ENCODE measurements at regions not wholly inside any gene's neighbourhood (a gene's known extent, or its start where the extent isn't known, plus 50 kb on each side); places are given as distances from the start of the nearest gene placed in this dataset.

- no peak overlapping the region for H4K91ac ChIP-seq (replicated peaks; ENCODE audit: insufficient read length, low read length)
- no peak overlapping the region for H4K5ac ChIP-seq (ENCODE audit: insufficient read length, low read depth, low read length)
- H3K4me3 ChIP-seq (ENCODE audit: extremely low read depth in 1 of 4, insufficient read depth in 2 of 4, low read depth in 3 of 4, low read length in 4 of 4): no peak overlapping the region
- no peak overlapping the region for H2AK5ac ChIP-seq (ENCODE audit: low read depth, low read length)
- H3K14ac ChIP-seq (ENCODE audit: insufficient read length): no peak overlapping the region
- H3K27me3 ChIP-seq (replicated peaks in 1 of 4; ENCODE audit: control insufficient read depth in 3 of 4, extremely low read depth in 1 of 4, insufficient read depth in 3 of 4, low read length in 3 of 4): no peaks in the 10 kb centered on the region
- H3K27ac ChIP-seq (ENCODE audit: low read depth, low read length): no peak overlapping the region
- H3K18ac ChIP-seq (ENCODE audit: extremely low read depth, low read length): no peak overlapping the region
- no peak overlapping the region for H2AFZ ChIP-seq (ENCODE audit: low read length)
- H3K4me2 ChIP-seq (ENCODE audit: insufficient read depth in 1 of 2, low read depth in 2 of 2, low read length in 2 of 2): no peak overlapping the region
- H3K23ac ChIP-seq (ENCODE audit: insufficient read length): no peak overlapping the region
- POLR2A ChIA-PET (ENCODE audit: partially characterized antibody): interaction anchor here (0.7 kb wide), 1 partner anchor 922 kb away, joined by 3 read pairs; no protein-coding TSS in a partner anchor
- H3K9me3 ChIP-seq (ENCODE audit: insufficient read depth in 2 of 2, low read depth in 1 of 2, low read length in 1 of 2): no peaks in the 10 kb centered on the region; a peak in 1 of 4 replicates
- H3K36me3 ChIP-seq (ENCODE audit: control insufficient read depth in 2 of 4, insufficient read depth in 4 of 4, low read length in 3 of 4): no peaks in the 10 kb centered on the region
- H2BK20ac ChIP-seq (ENCODE audit: low read length): no peak overlapping the region
- DNase-seq (ENCODE audit: low read depth in 1 of 2, low spot score in 2 of 2) (no peak), FAIRE-seq (no peak)
- no peaks in the 10 kb centered on the region for H3K79me2 ChIP-seq (ENCODE audit: control insufficient read depth in 1 of 2, insufficient read depth in 2 of 2, low read length in 2 of 2)
- H2BK15ac ChIP-seq (ENCODE audit: low read length): no peak overlapping the region
- no peaks in the 10 kb centered on the region for H3K23me2 ChIP-seq (ENCODE audit: low read depth, low read length)
- no peaks in the 10 kb centered on the region for H3K79me1 ChIP-seq (ENCODE audit: low read depth, low read length)
- 83% methylated on average over 7 of the region's 7 CpGs; no CpG with 5 or more reads in 1 of the 2 experiments for WGBS, 2 experiments (ENCODE audit: extremely low coverage in 1 of 2, insufficient coverage in 1 of 2, insufficient read length in 1 of 2, insufficient replicate concordance in 2 of 2, low coverage in 1 of 2, low lambda C conversion rate in 2 of 2, missing lambda C conversion rate in 1 of 2)
- no peak overlapping the region for H3K9ac ChIP-seq (replicated peaks in 1 of 4; ENCODE audit: extremely low read depth in 1 of 4, low read depth in 3 of 4, low read length in 3 of 4)
- CTCF ChIA-PET (ENCODE audit: partially characterized antibody): no interaction called here
- TF ChIP-seq SRF (IDR thresholded peaks at IDR 0.05; ENCODE audit: low read depth, low read length) (no peak), EP300 (IDR thresholded peaks at IDR 0.05; ENCODE audit: borderline replicate concordance in 1 of 2, low read depth in 2 of 2, low read length in 2 of 2) (no peak), HDAC2 (IDR thresholded peaks at IDR 0.05; ENCODE audit: borderline replicate concordance in 1 of 2, low read depth in 2 of 2, low read length in 2 of 2) (no peak), BACH1 (IDR thresholded peaks at IDR 0.05; ENCODE audit: low read length) (no peak), SAP30 (IDR thresholded peaks at IDR 0.05; ENCODE audit: insufficient read depth, insufficient replicate concordance, low read length) (no peak), JUN (IDR thresholded peaks at IDR 0.05; ENCODE audit: low read depth, low read length) (no peak), CBX5 (IDR thresholded peaks at IDR 0.05; ENCODE audit: low read depth, low read length) (no peak), EZH2 (IDR thresholded peaks at IDR 0.05; ENCODE audit: low read depth, low read length, severe bottlenecking) (no peak)
- no peaks in the 10 kb centered on the region for H4K20me1 ChIP-seq (replicated peaks in 1 of 2; ENCODE audit: control insufficient read depth in 1 of 2, insufficient read depth in 2 of 2, low read length in 2 of 2)
- no peak overlapping the region for H2BK5ac ChIP-seq (ENCODE audit: low read depth, low read length)
- H2BK120ac ChIP-seq (replicated peaks; ENCODE audit: low read depth, low read length): no peak overlapping the region
- H3K4ac ChIP-seq (replicated peaks; ENCODE audit: insufficient read length, low read depth, low read length): no peak overlapping the region
- H3K56ac ChIP-seq (replicated peaks; ENCODE audit: insufficient read length, low read depth, low read length): no peak overlapping the region
- no peak overlapping the region for H4K8ac ChIP-seq (ENCODE audit: extremely low read depth, insufficient read depth, low read length)
- no peak overlapping the region for H2BK12ac ChIP-seq (ENCODE audit: low read depth, low read length)
- H3K4me1 ChIP-seq (replicated peaks in 1 of 4; ENCODE audit: control insufficient read depth in 3 of 4, insufficient read depth in 4 of 4, low read length in 3 of 4): no peaks in the 10 kb centered on the region
Measured at GRCh38 chr2:234570476-234570875, 73.6 kb upstream of the ARL4C start.
